GM03348 (cell line): ENCODE measurements at regions not wholly inside any gene's neighbourhood (a gene's known extent, or its start where the extent isn't known, plus 50 kb on each side); places are given as distances from the start of the nearest gene placed in this dataset.
"Not testable (repeated sequence)": the region's sequence is repeated elsewhere in the genome, so short reads cannot be mapped to it uniquely, and the experiment has no call there.

Source experiments
- DNase-seq: peaks from one replicate; pipeline ENCODE4 v3.0.0; 2012; ENCODE audit warnings: low spot score

DNA sequence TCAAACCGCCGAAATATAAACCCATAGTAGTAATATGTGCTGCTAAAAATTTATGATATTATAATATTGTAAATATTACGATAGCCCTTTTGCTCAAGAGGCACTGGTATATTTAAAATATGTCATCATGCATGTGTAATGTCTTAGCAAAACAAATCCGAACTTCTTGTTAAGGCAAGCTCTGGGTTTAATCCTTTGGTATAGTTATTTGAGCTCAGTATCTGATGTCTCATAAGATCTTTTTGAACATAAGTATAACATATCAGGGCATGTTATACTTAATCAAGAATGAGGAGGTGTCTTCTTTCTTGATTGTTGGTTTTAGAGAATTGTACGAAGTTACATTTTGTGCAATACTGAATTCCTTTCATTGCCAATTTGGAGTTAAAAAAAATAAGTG is 154.1 kb upstream of the CBLB start:
- DNase-seq: no peak

DNA sequence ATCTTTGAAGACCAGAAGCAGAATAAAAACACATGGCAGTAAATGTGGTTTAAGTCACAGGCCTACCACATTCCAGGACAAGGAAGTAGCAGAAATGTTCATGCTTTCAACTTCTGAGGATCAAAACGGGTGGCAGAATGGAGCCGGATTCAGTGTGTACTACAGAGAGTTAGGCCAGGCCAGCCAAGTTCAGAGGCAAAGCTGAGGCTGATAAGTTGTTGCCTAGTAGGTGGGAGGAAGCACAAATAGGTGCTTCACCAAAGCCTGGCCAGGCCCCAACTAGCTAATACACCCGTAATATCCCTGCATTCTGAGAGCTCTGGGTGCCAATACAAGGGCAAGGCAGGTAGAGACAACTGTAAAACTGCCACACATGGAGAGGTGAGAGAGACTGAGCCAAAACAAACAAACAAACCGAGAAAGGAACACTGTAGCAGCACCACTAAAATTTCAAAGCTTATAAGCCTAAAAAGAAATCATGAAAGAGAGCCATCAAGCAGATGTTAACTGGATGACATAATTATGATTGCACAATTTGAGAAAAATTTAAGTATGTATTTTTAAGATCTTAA is 156.4 kb upstream of the CBLB start:
- peak; percentile 5 for DNase-seq

DNA sequence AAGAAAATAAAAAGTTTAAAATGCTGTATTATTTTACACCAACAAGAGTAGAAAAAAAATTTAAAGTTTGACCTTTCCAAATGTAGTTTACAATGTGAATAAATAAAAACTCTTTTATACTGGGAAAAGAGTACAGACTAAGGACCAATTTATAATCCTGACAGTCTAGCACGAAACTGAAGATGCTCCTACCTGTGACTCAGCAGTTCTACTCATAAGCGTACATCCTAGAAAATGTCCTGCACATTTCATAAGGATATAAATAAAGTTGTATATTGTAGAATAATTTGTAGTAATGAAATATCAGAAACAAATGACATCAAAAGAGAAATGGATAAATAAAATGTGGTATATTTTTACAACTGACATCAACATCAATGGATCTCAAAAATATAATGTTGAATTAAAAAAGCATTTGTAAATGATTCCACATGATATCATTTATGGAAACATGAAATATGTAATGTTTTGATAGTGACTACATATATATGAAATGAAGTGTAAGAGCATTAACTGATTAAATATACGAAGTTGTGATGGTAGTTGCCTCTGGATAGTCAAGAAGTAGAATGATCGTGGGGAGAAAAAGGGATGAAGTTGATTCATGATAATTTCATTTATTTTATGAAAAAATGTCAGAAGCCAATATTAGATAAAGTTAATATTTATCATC is 161.3 kb upstream of the CBLB start:
- no peak for DNase-seq

DNA sequence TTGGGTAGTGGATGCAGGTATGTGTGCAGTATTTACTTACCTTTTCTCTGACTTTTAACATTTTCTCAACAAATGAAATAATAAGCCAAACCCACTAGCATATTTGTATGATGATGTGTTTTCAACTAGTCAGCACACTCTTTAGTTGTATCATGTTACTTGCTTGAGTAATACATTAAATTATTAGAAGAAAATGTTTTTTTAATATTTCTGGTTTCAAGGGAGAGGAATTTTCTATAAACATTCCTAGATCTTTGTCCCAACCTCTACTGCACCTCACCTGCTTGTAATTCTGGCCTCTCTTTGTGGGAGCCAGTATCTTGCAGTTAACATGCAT is 161.8 kb upstream of the CBLB start:
- peak; percentile 58 for DNase-seq

DNA sequence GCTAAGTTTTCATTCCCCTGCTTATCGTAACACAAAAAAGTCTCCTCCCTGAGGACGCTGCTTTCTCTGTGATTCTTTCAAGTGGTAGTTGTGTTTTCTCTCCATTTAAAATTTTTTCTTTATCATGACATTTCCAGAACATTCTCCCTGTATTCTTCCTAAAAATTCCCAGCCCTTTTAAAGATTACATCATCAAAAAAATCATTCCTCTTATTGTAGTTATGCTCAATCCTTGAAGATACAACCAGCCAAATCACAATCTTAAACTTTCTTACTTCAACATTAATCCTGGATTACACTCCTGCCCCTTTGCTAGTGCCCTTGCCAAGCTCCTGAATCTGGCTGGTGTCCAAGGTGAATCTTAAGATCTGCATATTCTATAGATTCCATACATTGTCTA is 163.7 kb upstream of the CBLB start:
- no peak for DNase-seq

DNA sequence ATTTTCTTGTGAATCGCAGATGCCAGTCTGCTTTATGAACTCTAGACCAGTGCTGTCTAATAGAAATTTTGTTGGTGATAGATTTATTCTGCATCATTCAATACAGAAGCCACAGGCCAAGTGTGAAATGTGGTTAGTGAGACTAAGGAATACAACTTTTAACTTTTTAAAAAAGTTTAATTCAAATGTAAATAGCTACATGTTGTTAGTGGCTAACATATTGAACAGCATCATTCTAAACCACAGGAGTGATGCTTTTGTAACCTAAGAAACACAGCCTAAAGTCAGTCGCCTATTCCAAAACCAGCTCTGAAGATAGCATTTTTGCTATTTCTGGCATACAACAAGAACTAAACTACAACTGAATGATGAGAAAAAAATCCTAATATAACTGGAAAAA is 164.8 kb upstream of the CBLB start:
- DNase-seq: no peak

DNA sequence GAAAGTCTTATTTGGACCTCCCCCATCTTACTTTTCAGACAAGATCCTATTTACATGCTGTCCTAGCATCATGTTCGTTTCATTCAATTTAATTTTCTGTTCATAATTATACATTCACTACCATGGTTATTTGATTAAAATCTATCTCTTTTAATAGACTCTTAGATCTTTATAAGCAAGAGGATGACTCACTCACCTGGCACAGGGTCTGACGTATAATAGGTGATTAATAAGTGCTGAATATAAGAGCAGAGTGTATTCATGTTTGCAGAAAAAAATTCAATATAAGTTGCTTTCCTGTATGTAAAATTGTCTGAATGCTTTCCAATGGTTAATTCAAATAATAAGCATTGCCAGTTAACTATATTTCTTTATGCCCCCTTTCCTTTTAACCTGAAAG is 165.5 kb upstream of the CBLB start:
- DNase-seq: no peak

DNA sequence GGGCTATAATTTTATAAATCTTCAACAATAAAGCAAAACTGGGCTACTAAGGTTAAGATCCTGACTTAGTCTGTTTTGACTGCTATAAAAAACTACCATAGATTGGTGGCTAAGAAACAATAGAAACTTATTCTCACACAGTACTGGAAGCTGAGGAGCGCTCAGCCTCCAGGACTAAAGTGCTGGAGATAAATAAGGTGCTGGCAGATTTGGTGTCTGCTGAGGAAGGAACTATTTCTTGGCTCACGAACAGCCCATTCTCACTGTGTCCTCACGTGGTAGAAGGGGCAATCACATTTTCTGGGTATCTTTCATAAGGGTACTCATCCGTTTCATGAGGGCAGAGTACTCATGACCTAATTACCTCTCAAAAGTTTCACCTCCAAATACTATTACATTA is 166.8 kb upstream of the CBLB start:
- no peak for DNase-seq

DNA sequence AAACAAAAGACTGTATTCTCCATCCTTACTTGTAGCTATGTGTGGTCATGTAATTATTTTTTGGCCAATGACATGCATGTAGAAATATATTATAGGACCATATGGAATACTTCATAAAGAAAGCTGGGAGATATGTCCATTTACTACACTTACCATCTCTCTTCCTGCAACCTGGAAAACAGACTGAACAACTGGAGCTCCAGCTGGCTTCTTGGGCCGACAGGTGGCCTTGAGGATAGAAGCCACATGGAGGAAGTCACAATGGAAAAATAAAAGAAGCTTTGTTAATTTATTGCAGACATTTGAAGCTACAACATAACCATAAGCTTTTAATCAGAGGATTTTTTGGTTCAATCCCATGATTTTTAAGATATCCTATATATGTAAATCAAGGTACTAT is 167.9 kb upstream of the CBLB start:
- no peak for DNase-seq

DNA sequence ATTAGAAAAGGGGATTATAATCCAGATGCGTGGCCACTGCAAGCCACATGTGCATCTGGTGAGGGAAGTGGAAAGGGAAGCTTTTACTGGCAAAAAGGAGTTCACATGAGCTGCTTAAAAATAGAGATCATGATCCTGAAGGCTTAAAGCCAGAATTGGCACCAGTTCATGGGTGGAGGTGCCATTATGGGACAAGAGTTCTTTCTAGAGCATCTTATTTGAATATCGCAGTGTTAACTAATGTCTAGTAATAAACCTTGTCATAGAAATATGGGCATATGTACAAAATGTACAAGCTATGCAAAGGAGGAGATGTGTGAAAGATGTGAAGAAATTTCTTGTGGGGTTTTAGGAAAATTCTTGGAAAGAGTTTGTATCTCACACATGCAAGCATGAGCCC is 178.4 kb upstream of the CBLB start:
- no peak for DNase-seq

DNA sequence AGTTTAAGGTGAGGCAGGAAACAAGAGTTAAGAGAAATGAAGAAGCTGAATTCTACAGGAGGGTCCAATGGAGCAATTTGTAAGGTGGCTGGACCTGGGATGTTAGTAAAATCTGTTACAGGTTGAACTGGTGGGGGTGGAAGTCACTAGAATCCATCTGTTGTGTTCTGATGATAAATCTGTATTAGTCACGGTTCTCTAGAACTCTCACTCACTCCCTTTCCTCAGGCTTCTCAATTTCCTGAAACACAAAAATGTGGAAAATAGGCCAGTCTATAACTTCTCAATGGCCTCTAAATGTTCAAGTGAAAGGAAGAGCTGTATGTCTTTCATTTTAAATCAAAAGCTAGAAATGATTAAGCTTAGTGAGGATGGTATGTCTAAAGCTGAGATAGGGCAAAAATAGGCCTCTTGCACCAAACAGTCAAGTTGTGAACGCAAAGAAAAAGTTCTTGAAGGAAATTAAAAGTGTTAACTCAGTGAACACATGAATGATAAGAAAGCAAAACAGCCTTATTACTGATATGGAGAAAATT is 180.2 kb upstream of the CBLB start:
- DNase-seq: no peak

DNA sequence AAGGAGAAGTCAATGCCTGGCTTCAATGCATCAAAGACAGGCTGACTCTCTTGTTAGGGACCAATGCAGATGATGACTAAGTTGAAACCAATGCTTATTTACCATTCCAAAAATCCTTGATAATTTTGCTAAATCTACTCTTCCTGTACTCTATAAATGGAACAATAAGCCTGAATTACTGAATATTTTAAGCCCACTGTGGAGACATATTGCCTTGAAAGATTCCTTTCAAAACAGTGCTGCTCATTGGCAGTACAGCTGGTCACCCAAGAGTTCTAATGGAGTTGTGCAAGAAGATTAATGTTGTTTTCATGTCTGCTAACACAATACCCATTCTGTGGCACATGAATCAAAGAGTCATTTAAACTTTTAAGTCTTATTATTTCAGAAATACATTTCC is 181.0 kb upstream of the CBLB start:
- DNase-seq: no peak

DNA sequence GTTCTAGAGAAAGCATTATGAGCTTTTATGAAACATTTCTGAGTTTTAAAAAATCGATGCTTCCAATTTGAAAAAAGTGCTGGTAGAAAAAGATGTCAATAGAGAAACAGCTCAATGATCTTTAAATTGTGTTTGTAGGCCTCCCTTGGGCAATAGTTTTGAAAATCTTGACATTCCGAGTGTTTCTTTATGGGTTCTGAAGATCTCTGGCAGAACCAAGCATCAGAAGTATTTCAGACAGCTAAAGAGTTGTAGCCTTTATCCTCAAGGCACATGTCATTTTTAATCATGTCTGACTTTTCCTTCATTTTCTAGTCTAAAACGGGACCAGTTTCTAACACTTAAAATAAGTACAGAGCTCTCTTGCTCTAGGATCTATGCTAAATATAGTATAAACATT is 188.1 kb upstream of the CBLB start:
- no peak for DNase-seq

DNA sequence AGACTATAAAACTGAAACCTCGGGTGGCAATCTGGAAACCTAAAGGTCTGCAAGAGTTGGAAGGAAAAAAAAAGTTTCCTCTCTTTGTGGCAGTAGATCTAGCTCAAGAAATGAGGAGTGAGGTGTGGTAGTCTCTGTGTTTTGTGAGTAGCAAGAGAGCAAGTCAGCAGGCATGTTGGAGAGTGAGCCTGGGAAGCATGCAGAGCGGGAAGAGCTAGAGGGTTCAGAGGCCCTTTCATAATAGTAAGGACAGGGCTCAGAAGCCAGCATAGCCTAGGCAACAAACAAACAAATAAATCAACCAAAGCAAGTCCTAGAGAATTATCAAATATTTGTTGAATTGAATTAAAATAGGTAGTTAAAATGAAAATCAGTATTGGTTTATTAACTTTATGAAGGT is 189.7 kb upstream of the CBLB start:
- no peak for DNase-seq

DNA sequence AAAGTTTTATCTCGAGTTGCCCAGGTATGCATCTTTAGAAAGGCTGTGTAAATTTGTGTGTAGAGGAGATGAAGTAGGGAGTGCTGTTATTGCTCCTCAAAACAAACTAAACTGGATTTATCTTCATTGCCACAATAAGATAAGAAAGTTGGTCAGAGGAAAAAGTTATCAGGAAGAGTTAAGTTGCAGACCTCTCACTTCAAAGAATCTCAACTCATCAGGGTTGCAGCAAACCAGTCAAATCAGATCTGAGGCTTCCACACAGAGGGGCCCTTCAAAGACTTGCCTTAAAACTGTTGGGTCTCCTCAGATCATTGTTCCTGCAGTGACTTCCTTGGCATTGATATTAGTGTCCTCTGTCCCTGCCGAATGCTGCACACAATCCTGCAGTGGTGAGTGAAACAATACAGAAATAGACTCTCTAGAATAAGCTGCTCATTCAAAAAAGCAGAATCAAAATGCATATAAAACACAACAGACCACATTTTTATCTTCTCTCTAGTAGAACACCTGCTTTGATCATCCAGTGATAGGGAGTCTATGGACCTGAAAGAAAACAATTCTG is 191.2 kb upstream of the CBLB start:
- no peak for DNase-seq

DNA sequence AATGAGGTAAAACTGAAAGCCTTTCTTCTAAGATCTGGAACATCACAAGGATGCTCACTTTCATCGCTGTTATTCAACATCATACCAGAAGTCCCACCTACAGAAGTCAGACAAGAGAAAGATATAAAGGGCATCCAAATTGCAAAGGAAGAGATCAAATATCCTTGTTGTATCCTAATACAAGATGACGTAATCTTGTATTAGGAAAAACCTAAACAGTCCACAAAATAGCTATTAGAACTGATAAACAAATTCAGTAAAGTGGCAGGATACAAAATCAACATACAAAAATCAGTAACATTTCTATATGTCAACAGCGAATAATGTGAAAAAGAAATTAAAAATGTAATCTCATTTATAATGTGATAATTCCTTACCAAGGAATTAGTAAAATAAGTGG is 195.1 kb upstream of the CBLB start:
- DNase-seq: no peak

DNA sequence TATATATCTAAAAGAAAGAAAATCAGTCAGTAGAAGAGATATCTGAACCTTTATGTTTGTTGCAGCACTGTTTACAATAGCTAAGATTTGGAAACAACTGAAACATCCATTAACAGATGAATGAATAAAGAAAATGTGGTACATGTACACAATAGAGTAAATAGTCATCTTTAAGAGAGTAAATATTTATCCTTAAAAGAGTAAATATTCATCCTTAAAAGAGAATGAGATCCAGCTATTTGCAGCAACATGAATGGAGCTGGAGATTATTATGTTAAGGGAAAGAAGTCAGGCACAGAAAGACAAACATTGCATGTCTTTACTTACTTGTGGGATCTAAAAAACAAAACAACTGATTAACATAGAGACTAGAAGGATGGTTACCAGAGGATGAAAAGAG is 197.0 kb upstream of the CBLB start:
- DNase-seq: no peak

DNA sequence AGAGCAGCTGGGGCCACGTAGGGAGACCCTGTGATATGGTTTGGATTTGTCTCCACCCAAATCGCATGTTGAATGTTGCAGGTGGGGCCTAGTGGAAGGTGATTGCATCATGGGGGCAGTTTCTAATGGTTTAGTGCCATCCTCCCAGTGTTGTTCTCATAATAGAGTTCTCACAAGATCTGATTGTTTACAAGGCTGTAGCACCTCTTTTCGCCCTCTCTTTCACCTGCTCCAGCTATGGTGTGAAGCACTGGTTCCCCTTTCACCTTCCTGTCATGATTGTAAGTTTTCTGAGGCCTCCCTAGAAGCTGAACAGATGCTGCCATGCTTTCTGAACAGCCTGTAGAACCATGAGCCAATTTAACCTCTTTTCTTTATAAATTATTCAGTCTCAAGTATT is 198.9 kb upstream of the CBLB start:
- DNase-seq: no peak

DNA sequence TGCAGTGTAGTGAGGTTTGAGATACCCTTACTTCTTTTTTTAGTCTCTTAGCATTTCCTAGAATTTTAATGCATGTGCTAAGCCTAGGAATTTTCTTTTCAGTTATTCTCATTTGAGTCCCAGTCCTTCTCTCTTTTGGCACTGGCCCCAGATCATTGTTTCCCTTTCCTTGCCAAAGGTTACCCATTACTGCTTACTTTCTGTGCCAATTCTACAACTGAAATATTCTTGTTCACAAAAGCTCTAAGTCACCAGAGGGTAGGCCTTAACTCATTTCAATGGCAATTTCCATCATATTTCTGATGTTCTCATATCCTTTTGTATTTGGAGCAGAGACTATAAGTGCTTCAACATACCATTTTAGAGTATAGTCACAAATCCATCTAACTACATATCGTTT is 199.6 kb upstream of the CBLB start:
- DNase-seq: no peak

DNA sequence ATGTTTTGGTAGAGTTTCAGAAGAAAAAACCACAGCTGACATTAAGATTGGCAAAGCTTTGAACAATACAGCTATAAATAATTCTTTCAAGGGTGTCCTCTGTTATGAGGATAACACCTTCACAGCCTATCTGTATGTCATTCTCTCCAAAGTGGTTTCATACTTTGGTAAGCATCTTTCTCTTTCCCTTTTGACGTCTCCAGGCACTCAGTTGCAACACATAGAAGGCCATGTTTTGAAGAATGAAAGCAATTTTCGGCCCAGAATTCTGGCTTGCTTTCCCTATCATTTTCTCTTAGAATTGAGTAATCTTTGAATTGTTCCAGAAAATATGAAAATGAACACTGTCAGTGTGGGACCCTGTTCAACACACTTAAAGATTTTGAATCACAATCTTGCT is 200.0 kb upstream of the CBLB start:
- DNase-seq: peak; percentile 33

DNA sequence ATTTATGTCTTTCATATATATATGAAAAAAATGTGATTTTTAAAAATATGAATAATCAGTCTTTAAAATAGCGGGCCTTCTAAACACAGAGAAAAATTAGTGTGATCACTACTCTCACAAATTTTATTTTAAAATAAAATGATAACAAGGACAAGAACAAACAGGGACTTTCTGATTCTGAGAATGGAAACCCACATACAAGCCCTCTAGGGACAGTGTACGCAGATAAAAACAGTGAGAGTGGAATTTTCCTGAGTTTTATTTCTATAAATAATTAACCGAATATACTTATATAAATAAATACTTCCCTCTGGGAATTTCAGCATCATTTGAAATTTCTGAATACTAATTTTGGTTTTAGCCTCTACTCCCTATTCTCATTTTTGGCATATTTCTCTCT is 201.4 kb upstream of the CBLB start:
- no peak for DNase-seq

DNA sequence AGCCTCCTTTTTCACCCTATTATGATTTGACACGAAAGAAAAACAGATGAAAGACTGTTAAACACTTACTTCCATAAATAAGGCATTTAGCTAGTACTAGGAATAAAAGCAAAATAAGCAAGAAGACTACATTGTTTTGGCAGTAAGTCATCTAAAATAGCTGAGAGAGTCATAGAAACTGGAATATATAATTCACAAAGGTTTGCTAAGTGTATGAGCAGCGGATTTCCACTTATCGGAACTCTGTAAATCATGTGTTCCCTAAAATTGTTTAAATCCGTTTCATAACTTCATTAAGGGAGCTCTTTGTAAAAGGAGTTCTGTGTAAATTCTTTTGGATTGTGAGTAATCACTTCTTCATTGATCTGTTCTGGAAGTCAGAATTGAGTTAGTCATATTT is 202.5 kb upstream of the CBLB start:
- DNase-seq: no peak

DNA sequence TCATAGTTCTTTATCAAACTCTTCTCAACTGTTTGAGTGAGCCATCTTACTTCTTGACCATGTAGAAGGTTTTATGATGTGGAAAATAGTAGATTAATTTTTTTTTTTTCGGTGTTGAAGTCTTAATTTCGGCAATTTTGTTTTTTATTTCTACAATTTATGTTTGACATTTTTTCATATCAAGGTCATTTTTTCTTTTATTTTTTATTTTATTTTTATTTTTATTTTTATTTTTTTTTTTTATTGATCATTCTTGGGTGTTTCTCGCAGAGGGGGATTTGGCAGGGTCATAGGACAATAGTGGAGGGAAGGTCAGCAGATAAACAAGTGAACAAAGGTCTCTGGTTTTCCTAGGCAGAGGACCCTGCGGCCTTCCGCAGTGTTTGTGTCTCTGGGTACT is 203.8 kb upstream of the CBLB start:
- not testable (repeated sequence) for DNase-seq

DNA sequence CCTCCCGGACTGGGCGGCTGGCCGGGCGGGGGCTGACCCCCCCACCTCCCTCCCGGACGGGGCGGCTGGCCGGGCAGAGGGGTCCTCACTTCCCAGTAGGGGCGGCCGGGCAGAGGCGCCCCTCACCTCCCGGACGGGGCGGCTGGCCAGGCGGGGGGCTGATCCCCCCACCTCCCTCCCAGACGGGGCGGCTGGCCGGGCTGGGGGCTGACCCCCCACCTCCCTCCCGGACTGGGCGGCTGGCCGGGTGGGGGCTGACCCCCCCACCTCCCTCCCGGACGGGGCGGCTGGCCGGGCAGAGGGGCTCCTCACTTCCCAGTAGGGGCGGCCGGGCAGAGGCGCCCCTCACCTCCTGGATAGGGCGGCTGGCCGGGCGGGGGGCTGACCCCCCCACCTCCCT is 205.0 kb upstream of the CBLB start:
- DNase-seq: not testable (repeated sequence)
